Adrenal gland (tissue), 9 donors: ENCODE measurements at regions not wholly inside any gene's neighbourhood (a gene's known extent, or its start where the extent isn't known, plus 50 kb on each side); places are given as distances from the start of the nearest gene placed in this dataset.

Experiments
- DNase-seq, 7 donors: peaks; one replicate each; pipeline ENCODE4 v3.0.0-alpha.2; 2019 to 2020
- H3K27ac ChIP-seq, 5 donors: fragments of 200-600 bp; sonication (generic) in 4 of 5; 1 replicate in 3 of 5; 2 replicates in 2 of 5; pipeline versions ENCODE4 v1.5.1 to v1.8.0; 2016 to 2020; ENCODE audit warnings: mild to moderate bottlenecking in 1 of 5
- H3K27me3 ChIP-seq: fragments of 200-600 bp; 2 replicates; pipeline ENCODE4 v1.8.0; 2021
- H3K36me3 ChIP-seq, 2 donors: fragments of 200-600 bp; replicated peaks in 1 of 2; 1 replicate in 1 of 2; 2 replicates in 1 of 2; pipeline versions ENCODE4 v1.5.1 to v1.8.0; 2018 to 2022
- H3K4me1 ChIP-seq, 2 donors: fragments of 200-600 bp; replicated peaks in 1 of 2; 1 replicate in 1 of 2; 2 replicates in 1 of 2; pipeline versions ENCODE4 v1.5.1 to v1.8.0; 2018 to 2021
- H3K4me3 ChIP-seq, 4 donors: fragments of 200-600 bp; sonication (generic) in 3 of 4; one replicate each; pipeline ENCODE4 v1.5.1; 2016 to 2018
- H3K9me3 ChIP-seq, 3 donors: fragments of 200-600 bp; sonication (generic) in 1 of 3; replicated peaks in 1 of 3; 1 replicate in 2 of 3; 2 replicates in 1 of 3; pipeline versions ENCODE4 v1.5.1 to v1.8.0; 2016 to 2021
- CTCF ChIP-seq, 6 experiments: fragments of 450-650 bp in 4 of 6; fragments of 200-600 bp in 2 of 6; sonication (generic) in 1 of 6; IDR thresholded peaks; 1 replicate in 5 of 6; 2 replicates in 1 of 6; pipeline versions ENCODE4 v1.5.1 to v1.8.0; 2016 to 2021; ENCODE audit warnings: antibody characterized with exemption in 6 of 6, mild to moderate bottlenecking in 2 of 6, moderate library complexity in 1 of 6
- POLR2A ChIP-seq, 2 donors: fragments of 450-650 bp; IDR thresholded peaks; one replicate each; pipeline ENCODE4 v1.6.1; 2017; ENCODE audit warnings: antibody characterized with exemption in 2 of 2, mild to moderate bottlenecking in 2 of 2, moderate library complexity in 1 of 2
- WGBS, 4 donors: extraction: QIAGEN DNeasy Blood & Tissue Kit in 2 of 4; methylation state at CpG; one replicate each; pipeline versions ENCODE4 v1.1.5 to v1.1.7; 2013 to 2017; 5-methylcytosine and 5-hydroxymethylcytosine counted together
- intact Hi-C, 2 donors: fragments of 100-400 bp; cut with DNase I; formaldehyde crosslinking; loops; one replicate each; pipeline versions ENCODE4 v1.14.1 to v1.15.0; 2022 to 2023
- donor health status: healthy with polysubstance abuse.
- donor health status: Bipolar disorder and iron deficiency.
- donor health status: DM: yes; HTN: yes; CAD: no.
- donor health status: DM: no; HTN: no; CAD: no.
- donor health status: DM: no; HTN: no; CAD: no.

GRCh38 chr6:92275150-92275549 is 1144.2 kb downstream of the EPHA7 start:
- TF ChIP-seq CTCF (IDR thresholded peaks at IDR 0.05) (no peak), POLR2A (IDR thresholded peaks at IDR 0.05) (no peak)
- no peak overlapping the region for H3K4me3 ChIP-seq
- no peaks in the 10 kb centered on the region for H3K9me3 ChIP-seq
- no peak overlapping the region for H3K27ac ChIP-seq
- DNase-seq: no peak
- 57 to 83% (median 76%) methylated on average over 5 of the region's 5 CpGs for WGBS, 4 donors
- H3K27me3 ChIP-seq: no peaks in the 10 kb centered on the region
- intact Hi-C loops: no loop called here
- no peaks in the 10 kb centered on the region for H3K4me1 ChIP-seq
- H3K36me3 ChIP-seq: no peaks in the 10 kb centered on the region

- WGBS, 4 donors: 72 to 87% (median 82%) methylated on average over 4 to 8 of the region's 8 CpGs
- DNase-seq: no peak
- H3K27me3 ChIP-seq: no peaks in the 10 kb centered on the region
- no peak overlapping the region for H3K4me3 ChIP-seq
- H3K36me3 ChIP-seq: no peaks in the 10 kb centered on the region
- TF ChIP-seq CTCF (IDR thresholded peaks at IDR 0.05) (no peak), POLR2A (IDR thresholded peaks at IDR 0.05) (no peak)
- intact Hi-C loops: no loop called here
- no peak overlapping the region for H3K27ac ChIP-seq
- H3K9me3 ChIP-seq: no peaks in the 10 kb centered on the region
- H3K4me1 ChIP-seq: no peaks in the 10 kb centered on the region
Observed at GRCh38 chr6:92274588-92274987, 1144.8 kb downstream of the EPHA7 start.

GRCh38 chr6:92273694-92274093 is 1145.7 kb downstream of the EPHA7 start:
- Histone ChIP-seq H3K27me3 (no peaks in the 10 kb centered on the region), H3K9me3 (no peaks in the 10 kb centered on the region), H3K4me1 (no peaks in the 10 kb centered on the region), H3K36me3 (no peaks in the 10 kb centered on the region), H3K27ac (no peak overlapping the region), H3K4me3 (no peak overlapping the region)
- DNase-seq: no peak
- 66 to 76% (median 70%) methylated on average over 2 of the region's 2 CpGs for WGBS, 4 donors
- TF ChIP-seq POLR2A (IDR thresholded peaks at IDR 0.05) (no peak), CTCF (IDR thresholded peaks at IDR 0.05) (no peak)
- intact Hi-C loops: no loop called here

- H3K36me3 ChIP-seq: no peaks in the 10 kb centered on the region
- TF ChIP-seq POLR2A (IDR thresholded peaks at IDR 0.05): no peak
- no peak for TF ChIP-seq CTCF (IDR thresholded peaks at IDR 0.05)
- no peak overlapping the region for H3K27ac ChIP-seq
- WGBS, 4 donors: 84 to 95% (median 89%) methylated on average over 1 of the region's 1 CpG
- H3K4me1 ChIP-seq: no peaks in the 10 kb centered on the region
- no peaks in the 10 kb centered on the region for H3K27me3 ChIP-seq
- H3K9me3 ChIP-seq: no peaks in the 10 kb centered on the region
- H3K4me3 ChIP-seq: no peak overlapping the region
- DNase-seq: no peak
- intact Hi-C loops: no loop called here
Observed at GRCh38 chr6:92271091-92271490, 1148.3 kb downstream of the EPHA7 start.
